Medulla oblongata (tissue), 1 donor: ENCODE measurements at regions not wholly inside any gene's neighbourhood (a gene's known extent, or its start where the extent isn't known, plus 50 kb on each side); places are given as distances from the start of the nearest gene placed in this dataset.
"Not testable (repeated sequence)": the region's sequence is repeated elsewhere in the genome, so short reads cannot be mapped to it uniquely, and the experiment has no call there.

ENCODE experiments used
- DNase-seq: peaks from one replicate; pipeline ENCODE4 v3.0.0-alpha.2; 2015; ENCODE audit errors: extremely low spot score

DNA sequence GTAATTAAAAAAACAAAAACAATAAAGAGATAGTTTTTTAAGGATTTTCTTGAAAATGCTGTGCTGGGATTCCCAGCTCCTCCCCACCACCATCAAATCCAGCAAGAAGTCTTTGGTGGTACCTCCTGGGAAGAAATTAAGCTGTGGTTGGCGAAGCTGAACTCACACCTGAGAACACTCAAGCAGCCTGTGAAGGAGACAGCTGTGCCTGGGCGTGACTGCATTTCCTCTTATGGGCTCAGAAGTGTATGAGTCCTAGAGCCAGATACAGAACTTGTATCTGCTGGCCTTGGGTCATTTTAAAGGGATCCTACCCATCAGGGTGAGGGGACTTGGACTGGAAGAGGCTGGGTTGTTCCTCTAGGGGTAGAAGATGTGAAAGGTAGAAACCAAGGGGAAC is 561.2 kb upstream of the SGCD start:
- no peak for DNase-seq

DNA sequence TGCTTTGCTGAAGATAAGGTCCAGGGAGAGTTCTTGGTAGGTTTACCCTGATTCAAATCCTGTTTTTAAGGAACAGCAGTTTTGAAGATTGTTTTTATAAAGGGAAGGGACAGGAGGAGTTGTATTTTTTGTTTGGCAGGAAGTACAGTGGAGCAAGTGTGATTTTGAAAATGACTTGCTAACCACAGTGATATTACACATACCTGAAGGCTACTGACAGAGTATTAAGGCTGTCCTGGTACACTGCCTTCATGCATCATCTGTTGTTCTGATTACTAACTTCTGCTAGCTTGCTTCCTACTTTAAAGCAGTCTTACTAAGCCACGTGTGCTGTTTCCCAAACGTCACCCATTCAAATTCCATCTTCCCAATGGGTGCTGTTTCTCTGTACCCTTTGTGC is 559.5 kb upstream of the SGCD start:
- no peak for DNase-seq

DNA sequence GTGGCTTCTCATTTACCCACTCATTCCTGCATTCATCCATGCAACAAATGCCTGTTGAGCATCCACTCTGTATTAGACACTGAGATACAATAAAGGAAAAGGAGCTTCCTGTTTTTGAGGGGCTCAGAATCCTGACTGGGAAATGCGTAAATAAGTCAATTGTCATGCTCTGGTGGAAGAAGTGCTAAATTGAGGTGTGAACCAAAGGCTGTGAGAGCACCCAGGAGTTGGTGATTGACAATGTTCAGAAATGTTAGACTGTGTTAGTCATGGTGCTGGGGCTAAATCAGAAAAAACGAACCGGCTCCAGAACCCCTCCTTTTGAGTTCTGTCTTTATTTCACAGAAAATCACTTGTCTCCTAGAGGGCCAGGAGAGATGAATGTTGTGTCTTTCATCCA is 558.6 kb upstream of the SGCD start:
- DNase-seq, result no peak

DNA sequence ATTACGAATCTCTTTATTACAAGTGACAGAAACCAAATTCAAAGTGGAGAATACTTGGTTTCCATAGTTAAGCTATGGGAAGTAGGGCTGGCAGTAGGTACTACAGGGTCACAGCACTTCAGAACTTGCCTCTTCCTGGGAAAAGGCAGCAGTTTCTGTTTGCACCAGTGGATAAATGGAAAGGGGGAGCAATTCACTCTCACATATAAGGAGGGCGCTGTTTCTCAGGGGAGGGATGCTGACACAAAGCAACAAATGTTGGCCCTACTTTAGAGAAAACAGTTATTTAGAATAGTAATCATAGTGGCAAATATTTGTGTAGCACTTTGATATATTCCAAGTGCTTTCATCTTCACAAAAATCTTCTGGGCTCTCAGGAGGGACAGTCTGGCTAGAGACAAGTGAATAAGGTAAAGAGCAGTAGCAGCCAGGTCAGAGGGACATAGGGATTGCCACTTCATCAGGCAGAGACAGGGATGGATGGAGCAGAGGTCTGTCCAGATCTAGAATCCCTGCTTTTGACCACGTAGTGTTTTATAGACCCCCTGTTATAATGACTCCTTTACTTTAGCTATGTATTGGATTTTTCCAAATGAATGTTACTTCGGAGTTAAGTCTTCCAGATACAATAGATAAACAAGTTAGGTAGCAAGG is 554.8 kb upstream of the SGCD start:
- DNase-seq, result no peak

DNA sequence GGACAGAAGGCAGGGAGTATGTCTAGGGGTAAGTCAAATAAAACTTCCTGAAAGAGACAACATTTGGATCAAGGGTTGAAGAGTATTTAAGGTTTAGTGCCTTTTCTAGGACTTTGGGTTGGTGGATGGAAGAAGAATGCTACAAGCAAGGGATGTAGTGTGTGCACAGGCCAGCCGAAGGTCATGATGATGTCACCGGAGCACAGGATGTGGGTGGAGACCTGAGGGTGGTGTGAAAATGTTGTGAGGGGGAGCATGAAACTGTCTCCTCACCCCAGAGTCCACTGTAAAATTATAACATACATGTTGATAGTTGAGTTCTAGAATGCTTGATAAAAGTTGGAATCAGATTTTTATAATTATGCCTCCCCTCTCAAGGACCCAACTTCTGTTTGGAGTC is 553.3 kb upstream of the SGCD start:
- no peak for DNase-seq

DNA sequence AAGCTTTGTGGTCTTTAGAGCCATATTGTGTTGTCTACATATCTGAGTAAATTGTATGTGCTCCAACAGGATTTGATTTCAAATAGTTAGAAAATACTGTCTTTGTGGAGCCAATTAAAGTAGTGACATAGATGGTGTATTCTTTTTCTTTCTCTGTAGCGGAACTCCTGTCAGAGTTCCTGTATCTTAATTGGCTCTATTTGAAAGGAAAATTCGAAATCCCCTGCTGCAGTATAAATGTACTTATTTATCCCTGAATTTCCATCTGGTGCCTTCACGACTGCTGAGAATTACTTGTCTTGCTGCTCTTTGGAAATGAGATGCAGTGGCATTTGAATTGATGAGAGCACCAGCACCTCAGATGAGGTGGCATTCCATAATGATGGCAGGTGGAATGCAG is 546.7 kb upstream of the SGCD start:
- DNase-seq, result no peak

DNA sequence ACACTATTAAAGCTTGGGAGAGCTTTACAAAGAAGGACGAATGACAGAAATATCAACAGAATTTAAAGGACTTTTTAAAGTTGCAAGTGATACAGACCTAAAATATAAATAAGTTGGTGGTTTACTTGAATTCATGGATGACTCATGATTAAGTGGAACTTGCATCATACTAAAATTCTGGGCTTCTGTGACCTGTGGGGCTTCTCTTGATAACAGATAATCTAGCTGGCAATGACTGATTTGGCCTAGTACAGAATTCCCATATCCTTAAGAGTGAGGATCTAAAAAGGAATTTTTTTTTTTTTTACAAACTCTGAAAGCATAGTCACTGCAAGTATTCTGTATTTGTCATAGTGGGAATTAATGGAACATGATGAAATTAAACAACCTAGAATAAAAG is 543.7 kb upstream of the SGCD start:
- DNase-seq, result no peak

DNA sequence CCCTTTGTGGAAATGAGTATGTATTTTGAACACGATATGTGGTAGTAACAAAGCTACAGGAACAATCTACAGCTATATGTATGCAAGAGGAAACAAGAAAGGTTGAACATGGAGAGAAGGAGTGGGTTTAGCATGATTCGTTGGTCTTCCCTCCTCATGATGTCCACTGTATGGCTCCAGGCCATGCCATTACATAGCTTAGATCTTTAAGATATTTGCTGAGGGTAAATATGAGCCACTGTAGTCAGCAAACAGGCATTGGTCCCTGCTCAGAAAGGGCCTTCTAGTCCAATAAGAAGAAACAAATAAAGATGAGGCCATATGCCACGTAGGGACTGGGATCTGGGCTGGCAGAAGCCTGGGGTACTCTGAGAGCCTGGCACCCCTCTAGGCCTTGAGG is 543.2 kb upstream of the SGCD start:
- no peak for DNase-seq

DNA sequence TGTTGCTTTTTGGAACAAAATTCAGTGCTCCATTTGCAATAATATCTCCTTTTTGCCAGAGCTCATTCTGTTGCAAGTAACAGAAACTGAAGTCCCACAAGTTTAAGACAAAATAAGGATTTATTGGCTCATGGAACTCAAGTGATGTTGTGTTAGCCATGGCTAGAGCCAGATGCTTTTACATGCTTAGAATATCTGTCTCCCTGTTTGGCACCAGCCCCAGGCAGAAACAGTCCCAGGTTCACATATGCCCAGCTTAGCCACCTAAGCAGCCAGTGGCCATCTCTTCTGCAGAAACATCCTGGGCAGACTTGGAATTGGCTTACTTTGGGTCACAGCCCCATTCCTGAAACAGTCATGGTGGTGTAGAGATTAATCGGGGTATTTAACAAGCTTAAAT is 540.9 kb upstream of the SGCD start:
- no peak for DNase-seq

DNA sequence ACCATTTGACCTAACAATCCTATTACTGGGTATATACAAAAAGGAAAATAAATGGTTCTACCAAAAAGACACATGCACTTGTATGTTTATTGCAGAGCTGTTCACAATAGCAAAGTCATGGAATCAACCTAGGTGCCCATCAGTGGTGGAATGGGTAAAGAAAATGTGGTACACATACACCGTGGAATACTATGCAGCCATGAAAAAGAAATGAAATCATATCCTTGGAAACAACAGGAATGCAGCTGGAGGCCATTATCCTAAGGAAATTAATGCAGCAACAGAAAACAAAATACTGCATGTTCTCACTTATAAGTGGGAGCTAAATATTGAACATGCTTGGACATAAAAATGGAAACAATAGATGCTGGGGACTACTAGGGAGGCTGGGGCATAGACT is 534.1 kb upstream of the SGCD start:
- no peak for DNase-seq

DNA sequence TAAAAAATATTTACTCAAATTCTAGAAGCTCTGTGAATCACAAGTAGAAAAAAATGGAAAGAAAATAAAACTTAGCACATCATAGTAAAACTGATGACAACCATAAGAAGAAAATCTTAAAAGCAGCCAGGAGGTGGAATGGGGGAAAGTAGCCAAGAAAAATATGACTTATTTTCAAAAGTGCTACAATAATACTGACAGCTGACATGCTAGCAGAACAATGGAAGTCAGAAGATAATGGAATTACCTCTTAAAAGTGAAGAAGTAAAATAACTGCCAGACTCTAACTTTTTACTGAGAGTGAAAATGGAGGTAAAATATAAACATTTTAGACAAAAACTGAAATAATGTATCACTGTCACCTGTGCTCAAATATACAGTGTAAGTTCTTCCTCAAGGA is 532.2 kb upstream of the SGCD start:
- no peak for DNase-seq

DNA sequence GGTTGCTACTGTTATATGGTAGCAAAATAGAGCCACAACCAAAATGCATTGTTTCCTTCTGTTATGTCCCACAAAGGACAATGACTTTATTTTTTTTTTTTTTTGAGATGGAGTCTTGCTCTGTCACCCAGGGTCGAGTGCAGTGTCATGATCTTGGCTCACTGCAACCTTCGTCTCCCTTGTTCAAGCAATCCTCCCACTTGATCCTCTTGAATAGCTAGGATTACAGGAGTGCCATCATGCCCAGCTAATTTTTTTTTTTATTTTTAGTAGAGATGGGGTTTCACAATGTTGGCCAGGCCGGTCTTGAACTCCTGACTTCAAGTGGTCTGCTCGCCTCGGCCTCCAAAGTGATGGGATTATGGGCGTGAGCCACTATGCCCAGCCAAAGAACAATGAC is 527.7 kb upstream of the SGCD start:
- no peak for DNase-seq

DNA sequence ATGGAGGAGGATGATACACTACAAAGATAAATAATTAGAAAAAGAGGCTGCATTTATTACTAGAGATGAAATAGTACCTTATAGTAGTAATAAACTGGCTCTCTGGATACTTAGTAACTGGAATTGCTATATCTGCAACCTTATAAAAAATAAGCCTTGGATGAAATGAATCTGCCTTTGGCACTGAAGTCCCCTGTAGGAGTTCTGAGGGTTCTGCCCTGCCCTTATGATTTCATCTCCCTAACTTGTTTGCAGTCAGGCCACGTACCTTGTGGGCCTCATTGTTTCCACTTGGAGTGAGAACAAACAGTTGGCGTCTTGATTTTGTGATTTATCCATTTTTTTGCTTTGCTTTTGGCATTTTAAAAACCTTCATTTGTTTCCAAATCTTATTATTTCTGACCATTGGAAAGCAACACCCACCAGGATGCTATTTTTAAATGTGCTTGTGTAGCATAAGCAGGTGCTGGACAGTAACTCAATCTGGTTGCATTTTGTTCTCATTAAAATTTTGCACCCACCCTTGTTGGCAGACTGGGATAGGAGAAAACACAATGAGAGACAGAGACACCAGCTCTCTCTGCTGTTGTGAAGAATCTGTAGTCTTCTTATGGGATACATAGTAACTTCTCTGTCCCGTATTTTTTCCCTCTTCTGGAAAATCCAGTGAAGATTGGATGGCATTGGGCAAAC is 518.9 kb upstream of the SGCD start:
- no peak for DNase-seq

DNA sequence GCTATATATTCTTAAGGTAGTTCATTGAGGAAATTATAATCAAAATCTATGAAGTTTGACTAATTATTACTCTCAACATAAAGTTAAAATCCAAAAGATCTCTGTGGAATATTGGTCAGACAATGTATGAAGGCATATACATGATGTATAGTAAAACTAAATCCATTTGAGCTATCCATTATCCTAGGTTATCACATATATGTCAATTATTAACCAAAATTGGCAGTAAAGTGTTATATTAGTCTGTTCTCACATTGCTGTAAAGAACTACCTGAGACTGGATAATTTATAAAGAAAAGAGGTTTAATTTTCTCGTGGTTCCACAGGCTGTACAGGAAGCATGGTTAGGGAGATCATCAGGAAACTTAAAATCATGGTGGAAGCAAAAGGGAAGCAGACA is 511.7 kb upstream of the SGCD start:
- no peak for DNase-seq

DNA sequence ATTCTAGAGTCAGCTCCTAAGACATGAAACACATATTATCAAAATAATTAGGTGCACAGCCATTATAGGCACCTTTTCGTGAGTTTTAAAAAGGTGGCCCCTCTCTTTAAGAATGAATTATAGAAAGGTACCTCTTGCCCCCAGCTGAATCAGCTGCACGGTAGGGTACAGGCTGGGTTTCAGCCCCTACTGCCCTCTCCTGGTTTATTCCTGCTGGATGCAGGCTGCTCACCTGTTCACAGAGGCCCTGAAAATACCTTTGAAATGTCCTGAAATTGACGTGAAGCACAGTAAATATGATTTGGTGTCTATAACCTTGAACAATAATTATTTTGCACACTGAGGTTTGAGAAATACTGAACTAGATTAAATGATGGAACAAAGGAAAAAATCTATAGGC is 504.8 kb upstream of the SGCD start:
- no peak for DNase-seq

DNA sequence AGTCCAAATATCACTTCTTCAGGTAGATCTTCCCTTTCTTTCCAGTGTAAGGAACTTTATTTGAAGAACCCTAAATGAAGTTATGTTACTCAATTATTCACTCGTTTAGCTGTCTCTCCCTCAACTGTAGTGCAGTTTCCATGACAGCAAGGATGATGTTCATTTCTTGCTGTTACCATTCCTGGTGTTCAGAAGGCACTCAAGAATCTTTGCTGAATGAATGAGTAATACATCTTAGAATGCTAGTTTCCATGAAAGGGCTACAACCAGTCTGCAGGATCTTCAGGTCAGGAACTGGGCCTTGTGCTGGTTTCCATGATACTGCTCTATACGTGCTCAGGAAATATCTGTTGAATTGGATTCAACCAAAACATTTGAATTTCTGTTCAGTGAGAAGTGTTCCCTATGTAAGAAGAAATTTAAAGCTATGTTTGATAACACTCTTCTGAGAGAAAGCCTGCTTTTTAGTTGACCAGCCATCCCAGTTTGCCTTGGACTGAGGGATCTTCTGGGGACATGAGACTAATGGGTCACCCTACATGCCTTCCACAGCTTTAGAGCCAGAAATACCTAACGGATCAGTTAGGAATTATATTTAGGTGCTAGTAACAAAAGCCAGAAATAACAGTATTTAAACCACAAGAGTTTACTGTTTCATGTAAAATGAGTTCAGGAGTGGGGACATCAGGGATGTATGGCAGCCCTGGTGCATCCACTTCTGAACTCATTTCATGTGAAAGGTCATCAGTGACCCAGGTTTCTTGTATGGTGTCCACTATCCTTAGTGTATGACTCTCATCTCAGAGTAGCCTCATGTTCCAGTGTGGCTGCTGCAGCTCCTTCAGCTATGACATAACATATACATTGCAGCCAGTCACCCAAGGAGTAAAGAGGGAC is 500.1 kb upstream of the SGCD start:
- no peak for DNase-seq

DNA sequence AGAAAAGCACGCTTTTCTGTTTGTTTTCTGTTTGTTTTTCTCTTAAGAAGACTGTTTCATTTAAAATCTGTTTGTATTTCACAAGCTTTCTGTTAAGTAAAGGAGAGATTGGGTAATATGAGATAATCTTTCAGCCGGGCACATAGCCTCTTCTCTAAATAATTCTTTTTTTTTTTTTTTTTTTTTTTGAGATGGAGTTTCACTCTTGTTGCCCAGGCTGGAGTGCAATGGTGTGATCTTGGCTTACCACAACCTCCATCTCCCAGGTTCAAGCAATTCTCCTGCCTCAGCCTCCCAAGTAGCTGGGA is 499.5 kb upstream of the SGCD start:
- not testable (repeated sequence) for DNase-seq

DNA sequence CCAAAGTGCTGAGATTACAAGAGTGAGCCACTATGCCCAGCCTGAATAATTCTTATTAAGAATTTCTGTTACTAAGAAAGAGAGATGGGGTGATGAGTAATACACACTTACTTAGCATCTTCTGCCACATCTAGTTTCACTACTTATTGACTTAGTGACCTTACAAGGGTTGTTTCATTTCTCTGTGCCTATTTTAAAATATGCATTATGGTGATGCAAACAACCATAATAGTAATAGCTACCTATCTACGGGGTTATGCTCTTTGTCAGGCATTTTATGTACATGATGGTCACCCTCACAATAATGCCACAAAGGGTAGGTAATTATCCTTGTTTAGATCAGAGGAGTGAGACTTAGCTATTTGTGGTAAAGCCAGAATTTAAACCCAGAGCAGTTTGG is 499.0 kb upstream of the SGCD start:
- DNase-seq, result no peak

DNA sequence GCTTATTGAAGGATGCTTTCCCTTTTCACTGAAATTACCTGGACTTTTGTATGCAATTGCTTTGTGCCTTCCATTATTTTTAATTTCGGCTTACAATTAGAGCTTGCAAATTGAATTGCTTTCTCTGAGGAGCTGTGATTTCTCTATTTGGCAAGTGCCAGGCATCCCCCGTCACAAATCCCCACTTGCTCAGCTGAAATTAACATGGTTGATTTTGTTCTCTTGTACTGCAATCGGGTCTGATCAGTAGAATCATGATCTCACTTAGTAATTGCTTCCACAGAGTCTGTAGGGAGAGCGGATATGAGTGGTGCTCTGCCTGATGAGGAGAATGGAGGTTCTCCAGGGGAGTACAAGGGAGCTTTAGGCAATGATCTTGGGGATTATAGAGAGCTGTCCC is 495.5 kb upstream of the SGCD start:
- no peak for DNase-seq

DNA sequence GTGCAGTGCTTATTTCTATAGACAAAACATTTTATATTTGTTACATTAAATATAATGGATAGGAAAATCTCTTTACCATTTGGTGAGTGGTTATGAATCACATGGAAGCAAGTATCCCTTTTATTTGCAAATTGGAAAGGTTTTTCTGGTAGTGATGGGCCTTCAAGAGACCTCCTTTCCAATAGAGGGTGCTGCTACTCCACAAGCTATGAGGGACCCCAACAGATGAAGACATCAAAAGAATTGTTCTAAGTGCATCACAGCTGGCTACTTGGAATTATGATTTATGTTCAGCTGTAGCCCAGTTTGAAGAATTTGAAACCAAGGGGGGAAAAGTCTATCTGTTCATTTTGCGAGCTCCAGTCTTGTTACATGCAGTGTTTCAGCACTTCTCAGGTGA is 493.7 kb upstream of the SGCD start:
- no peak for DNase-seq

DNA sequence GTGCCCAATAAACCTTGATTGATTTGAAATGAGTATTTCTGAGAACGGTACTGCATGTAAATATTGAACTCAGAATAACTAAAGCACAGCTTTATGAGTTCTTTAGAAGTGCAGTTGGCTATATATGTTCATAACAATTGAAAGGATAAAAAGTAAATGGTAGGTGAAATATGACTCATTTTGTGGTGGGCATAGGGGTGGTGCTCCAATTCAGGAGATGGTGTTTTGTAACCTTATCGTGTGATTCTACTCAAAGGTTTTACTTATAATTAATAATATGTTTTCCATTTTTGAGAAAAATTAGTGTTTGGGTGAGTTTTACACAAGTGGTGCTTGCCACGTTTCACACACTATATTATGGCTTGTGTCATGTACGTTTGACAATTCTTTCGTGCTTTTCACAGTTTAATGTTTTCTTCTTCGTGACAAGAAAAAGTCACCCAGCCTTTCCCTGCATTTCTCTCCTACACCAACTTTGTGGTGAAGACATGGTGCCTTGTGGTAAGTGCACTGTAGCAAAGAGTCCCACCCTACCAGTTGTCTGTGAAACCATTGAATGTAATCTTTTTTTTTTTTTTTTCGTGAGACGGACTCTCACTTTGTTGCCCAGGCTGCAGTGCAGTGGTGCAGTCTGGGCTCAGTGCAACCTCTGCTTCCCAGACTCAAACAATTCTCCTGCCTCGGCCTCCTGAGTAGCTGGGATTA is 492.5 kb upstream of the SGCD start:
- DNase-seq, result no peak

DNA sequence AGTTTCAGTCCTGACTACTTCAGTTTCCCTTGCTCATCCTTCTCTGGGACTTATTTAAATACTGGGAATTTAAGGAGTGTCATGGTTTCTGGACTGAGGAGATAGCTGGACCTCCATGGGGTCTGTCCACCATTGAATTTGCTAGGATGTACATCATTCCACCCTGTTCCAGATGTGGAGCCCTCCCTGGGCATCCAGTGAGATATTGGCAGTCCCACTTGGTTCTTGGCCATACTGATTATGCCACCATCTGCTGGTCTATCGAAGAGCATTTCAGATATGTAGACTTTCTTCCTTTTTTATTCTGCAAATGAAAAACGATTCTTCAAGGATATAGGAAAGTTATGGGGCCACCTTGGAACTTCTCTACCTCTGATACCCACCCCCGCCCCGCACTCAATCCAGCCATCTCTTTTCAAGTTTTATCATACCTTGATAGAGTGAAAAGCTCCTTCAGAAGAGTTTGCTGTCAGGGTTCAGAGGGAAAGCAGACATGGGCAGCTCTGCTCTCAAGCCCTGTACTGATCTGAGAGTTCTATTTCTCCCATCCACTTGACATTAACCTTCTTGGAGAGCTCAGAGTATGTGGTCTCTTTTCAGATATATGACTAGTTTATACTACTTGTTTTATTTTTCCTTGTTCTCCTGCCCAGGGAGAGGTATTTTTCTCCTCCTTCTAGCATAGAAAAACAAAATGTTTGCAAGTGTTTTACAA is 490.7 kb upstream of the SGCD start:
- DNase-seq, result no peak
